Subcutaneous abdominal adipose tissue (tissue), 5 donors: ENCODE measurements at regions not wholly inside any gene's neighbourhood (a gene's known extent, or its start where the extent isn't known, plus 50 kb on each side); places are given as distances from the start of the nearest gene placed in this dataset.

Experiments used
- H3K27ac ChIP-seq: one replicate; pipeline ENCODE4 v1.7.0; 2013; ENCODE audit warnings: low read depth, mild to moderate bottlenecking, inconsistent platforms, low read length, moderate library complexity
- H3K27me3 ChIP-seq, 5 donors: one replicate each; pipeline ENCODE4 v1.7.0; 2013; ENCODE audit warnings: low read length in 5 of 5, inconsistent platforms in 1 of 5; ENCODE audit not compliant: control insufficient read depth in 5 of 5, insufficient read depth in 4 of 5
- H3K36me3 ChIP-seq, 5 donors: one replicate each; pipeline ENCODE4 v1.7.0; 2013; ENCODE audit warnings: low read length in 5 of 5; ENCODE audit not compliant: control insufficient read depth in 5 of 5, insufficient read depth in 5 of 5
- H3K4me1 ChIP-seq, 5 donors: one replicate each; pipeline ENCODE4 v1.7.0; 2013; ENCODE audit warnings: low read length in 5 of 5, mild to moderate bottlenecking in 3 of 5, moderate library complexity in 1 of 5; ENCODE audit not compliant: control insufficient read depth in 5 of 5, insufficient read depth in 5 of 5
- H3K4me3 ChIP-seq, 5 donors: one replicate each; pipeline ENCODE4 v1.7.0; 2013; ENCODE audit warnings: low read length in 5 of 5, low read depth in 1 of 5
- H3K9ac ChIP-seq, 5 donors: one replicate each; pipeline ENCODE4 v1.7.0; 2013; ENCODE audit warnings: low read length in 5 of 5, mild to moderate bottlenecking in 4 of 5, moderate library complexity in 3 of 5
- H3K9me3 ChIP-seq, 5 donors: one replicate each; pipeline ENCODE4 v1.7.0; 2013; ENCODE audit warnings: low read length in 5 of 5; ENCODE audit not compliant: control insufficient read depth in 5 of 5
- donor health status: healthy.
- donor health status: healthy.
- donor health status: healthy.
- donor health status: healthy.
- donor health status: healthy.

- Histone ChIP-seq H3K27me3 (no peaks in the 10 kb centered on the region), H3K9ac (no peak overlapping the region), H3K36me3 (no peaks in the 10 kb centered on the region), H3K4me3 (no peak overlapping the region), H3K9me3 (no peaks in the 10 kb centered on the region), H3K4me1 (peaks cover 2 to 27% (median 14%) of the 10 kb centered on the region in 5 donors), H3K27ac (no peak overlapping the region)
Measured at GRCh38 chr9:84493284-84493947, 152.9 kb upstream of the SLC28A3 start.

GRCh38 chr9:84499969-84500582 lies 159.5 kb upstream of the SLC28A3 start:
- Histone ChIP-seq H3K27me3 (no peaks in the 10 kb centered on the region), H3K27ac (no peak overlapping the region), H3K4me1 (peaks cover 0 to 5% (median 0%) of the 10 kb centered on the region in 5 donors), H3K36me3 (no peaks in the 10 kb centered on the region), H3K9ac (no peak overlapping the region), H3K9me3 (no peaks in the 10 kb centered on the region), H3K4me3 (no peak overlapping the region)

- no peak overlapping the region for H3K27ac ChIP-seq
- no peaks in the 10 kb centered on the region for H3K27me3 ChIP-seq
- H3K9ac ChIP-seq: no peak overlapping the region
Measured at GRCh38 chr9:84500826-84501225, 160.3 kb upstream of the SLC28A3 start.

GRCh38 chr9:84501587-84501986 lies 161.0 kb upstream of the SLC28A3 start:
- no peaks in the 10 kb centered on the region for H3K27me3 ChIP-seq
- peaks cover 0 to 5% (median 0%) of the 10 kb centered on the region in 5 donors for H3K4me1 ChIP-seq
- no peak overlapping the region for H3K9ac ChIP-seq
- H3K27ac ChIP-seq: no peak overlapping the region
- no peaks in the 10 kb centered on the region for H3K36me3 ChIP-seq
- H3K9me3 ChIP-seq: peaks cover 0 to 9% (median 1%) of the 10 kb centered on the region in 5 donors
- H3K4me3 ChIP-seq: no peak overlapping the region

More at GRCh38 chr9:84500826-84501225, 160.3 kb upstream of the SLC28A3 start:
- H3K36me3 ChIP-seq: no peaks in the 10 kb centered on the region
- H3K4me1 ChIP-seq: peaks cover 0 to 5% (median 0%) of the 10 kb centered on the region in 5 donors
- no peak overlapping the region for H3K4me3 ChIP-seq
- H3K9me3 ChIP-seq: peaks cover 0 to 2% (median 0%) of the 10 kb centered on the region in 5 donors

- no peaks in the 10 kb centered on the region for H3K36me3 ChIP-seq
- peaks cover 0 to 13% (median 4%) of the 10 kb centered on the region in 5 donors for H3K9me3 ChIP-seq
- no peak overlapping the region for H3K27ac ChIP-seq
- H3K4me1 ChIP-seq: peaks cover 0 to 5% (median 0%) of the 10 kb centered on the region in 5 donors
- H3K4me3 ChIP-seq: no peak overlapping the region
- no peak overlapping the region for H3K9ac ChIP-seq
- no peaks in the 10 kb centered on the region for H3K27me3 ChIP-seq
Measured at GRCh38 chr9:84502066-84502465, 161.5 kb upstream of the SLC28A3 start.

- Histone ChIP-seq H3K9me3 (peaks cover 5 to 18% (median 13%) of the 10 kb centered on the region in 5 donors), H3K4me3 (no peak overlapping the region), H3K27me3 (no peaks in the 10 kb centered on the region), H3K4me1 (peaks cover 0 to 5% (median 0%) of the 10 kb centered on the region in 5 donors), H3K9ac (no peak overlapping the region), H3K27ac (no peak overlapping the region), H3K36me3 (no peaks in the 10 kb centered on the region)
Measured at GRCh38 chr9:84504360-84504759, 163.8 kb upstream of the SLC28A3 start.

GRCh38 chr9:84511651-84512050 lies 157.9 kb upstream of the NTRK2 start:
- Histone ChIP-seq H3K27ac (no peak overlapping the region), H3K4me1 (no peaks in the 10 kb centered on the region)

GRCh38 chr9:84512493-84512892 lies 157.0 kb upstream of the NTRK2 start:
- Histone ChIP-seq H3K4me1 (no peaks in the 10 kb centered on the region), H3K9ac (no peak overlapping the region), H3K4me3 (no peak overlapping the region), H3K27me3 (peaks cover 0 to 2% (median 0%) of the 10 kb centered on the region in 5 donors), H3K36me3 (no peaks in the 10 kb centered on the region), H3K9me3 (peaks cover 6 to 14% (median 7%) of the 10 kb centered on the region in 5 donors), H3K27ac (no peak overlapping the region)

More at GRCh38 chr9:84511651-84512050, 157.9 kb upstream of the NTRK2 start:
- no peak overlapping the region for H3K4me3 ChIP-seq
- H3K9me3 ChIP-seq: peaks cover 7 to 17% (median 9%) of the 10 kb centered on the region in 5 donors
- peaks cover 0 to 2% (median 0%) of the 10 kb centered on the region in 5 donors for H3K27me3 ChIP-seq
- no peaks in the 10 kb centered on the region for H3K36me3 ChIP-seq
- no peak overlapping the region for H3K9ac ChIP-seq

- H3K4me3 ChIP-seq: no peak overlapping the region
- H3K9me3 ChIP-seq: peaks cover 0 to 15% (median 4%) of the 10 kb centered on the region in 5 donors
- no peaks in the 10 kb centered on the region for H3K36me3 ChIP-seq
- peaks cover 0 to 2% (median 0%) of the 10 kb centered on the region in 5 donors for H3K27me3 ChIP-seq
- no peak overlapping the region for H3K27ac ChIP-seq
- no peaks in the 10 kb centered on the region for H3K4me1 ChIP-seq
- H3K9ac ChIP-seq: no peak overlapping the region
Measured at GRCh38 chr9:84513473-84513872, 156.1 kb upstream of the NTRK2 start.

- no peak overlapping the region for H3K27ac ChIP-seq
Measured at GRCh38 chr9:84513979-84514378, 155.6 kb upstream of the NTRK2 start.

More at GRCh38 chr9:84513979-84514378, 155.6 kb upstream of the NTRK2 start:
- H3K9ac ChIP-seq: no peak overlapping the region
- peaks cover 0 to 15% (median 7%) of the 10 kb centered on the region in 5 donors for H3K9me3 ChIP-seq
- peaks cover 0 to 2% (median 0%) of the 10 kb centered on the region in 5 donors for H3K27me3 ChIP-seq
- no peak overlapping the region for H3K4me3 ChIP-seq
- H3K36me3 ChIP-seq: no peaks in the 10 kb centered on the region
- H3K4me1 ChIP-seq: no peaks in the 10 kb centered on the region
